Gastrocnemius medialis (tissue), 4 donors: ENCODE measurements at regions not wholly inside any gene's neighbourhood (a gene's known extent, or its start where the extent isn't known, plus 50 kb on each side); places are given as distances from the start of the nearest gene placed in this dataset.

ENCODE experiments used
- CTCF ChIP-seq, 5 experiments: fragments of 450-650 bp in 3 of 5; fragments of 200-600 bp in 2 of 5; sonication (generic) in 2 of 5; IDR thresholded peaks in 4 of 5; conservative IDR thresholded peaks in 1 of 5; 1 replicate in 4 of 5; 2 replicates in 1 of 5; pipeline ENCODE4 v1.5.1; 2016 to 2019; ENCODE audit warnings: antibody characterized with exemption in 5 of 5, mild to moderate bottlenecking in 3 of 5, moderate library complexity in 3 of 5
- POLR2A ChIP-seq, 2 donors: fragments of 450-650 bp; IDR thresholded peaks; one replicate each; pipeline ENCODE4 v1.6.1; 2017; ENCODE audit warnings: antibody characterized with exemption in 2 of 2, mild to moderate bottlenecking in 2 of 2, moderate library complexity in 2 of 2

- no peak for TF ChIP-seq POLR2A (IDR thresholded peaks at IDR 0.05)
- TF ChIP-seq CTCF (IDR thresholded peaks at IDR 0.05 in 4 of 5, conservative IDR thresholded peaks at IDR 0.05 in 1 of 5) = no peak
These were observed 77.6 kb downstream of the CDO1 start for GRCh38 chr5:115738830-115739229.
